Sigmoid colon (tissue), 4 donors: ENCODE measurements at regions not wholly inside any gene's neighbourhood (a gene's known extent, or its start where the extent isn't known, plus 50 kb on each side); places are given as distances from the start of the nearest gene placed in this dataset.

ENCODE experiments used
- CTCF ChIP-seq, 4 experiments: fragments of 450-650 bp in 3 of 4; fragments of 200-600 bp in 1 of 4; IDR thresholded peaks; one replicate each; pipeline ENCODE4 v1.5.1; 2016 to 2019; ENCODE audit warnings: antibody characterized with exemption in 4 of 4, mild to moderate bottlenecking in 3 of 4, moderate library complexity in 2 of 4
- EP300 ChIP-seq, 4 donors: sonication (generic); formaldehyde crosslinking; IDR thresholded peaks; one replicate each; pipeline ENCODE4 v1.6.1; 2017; ENCODE audit warnings: antibody characterized with exemption in 4 of 4
- POLR2A ChIP-seq, 2 donors: fragments of 450-650 bp; IDR thresholded peaks; one replicate each; pipeline ENCODE4 v1.6.1; 2016; ENCODE audit warnings: antibody characterized with exemption in 2 of 2, mild to moderate bottlenecking in 2 of 2, moderate library complexity in 2 of 2
- POLR2AphosphoS5 ChIP-seq, 4 donors: sonication (generic); formaldehyde crosslinking; IDR thresholded peaks; one replicate each; pipeline ENCODE4 v1.6.1; 2017; ENCODE audit warnings: antibody characterized with exemption in 4 of 4

DNA sequence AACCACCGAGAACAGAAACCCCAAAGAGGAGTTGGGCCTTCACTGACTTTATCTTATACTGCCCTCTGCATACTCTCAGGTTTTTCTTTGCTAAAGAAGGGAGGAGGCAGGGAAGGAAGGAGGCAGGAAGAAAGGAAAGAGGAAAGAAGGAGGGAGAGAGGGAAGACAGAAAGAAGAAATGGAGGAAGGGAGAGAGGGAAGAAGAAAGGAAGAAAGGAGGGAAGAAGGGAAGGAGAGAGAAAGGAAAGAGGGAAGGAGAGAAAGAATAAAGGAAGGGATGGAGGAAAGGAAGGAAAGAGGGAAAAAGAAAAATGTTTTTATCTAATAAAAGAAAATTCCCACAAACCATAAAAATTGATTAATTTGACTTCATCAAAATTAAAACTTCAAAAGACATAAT, 294.6 kb downstream of the PTTG2 start:
- TF ChIP-seq CTCF (IDR thresholded peaks at IDR 0.05), result no peak
- TF ChIP-seq POLR2A (IDR thresholded peaks at IDR 0.05), result no peak
- no peak for TF ChIP-seq POLR2AphosphoS5 (IDR thresholded peaks at IDR 0.05)
- TF ChIP-seq EP300 (IDR thresholded peaks at IDR 0.05), result no peak
